HG02938 (cell line): ENCODE measurements at regions not wholly inside any gene's neighbourhood (a gene's known extent, or its start where the extent isn't known, plus 50 kb on each side); places are given as distances from the start of the nearest gene placed in this dataset.
"Not testable (repeated sequence)": the region's sequence is repeated elsewhere in the genome, so short reads cannot be mapped to it uniquely, and the experiment has no call there.

Source experiments
- ATAC-seq: cut with Tn5 transposase; IDR thresholded peaks from one replicate; pipeline ENCODE4 v1.9.1; 2021; ENCODE audit warnings: mild to moderate bottlenecking, moderate library complexity; ENCODE audit not compliant: unreplicated experiment

- no peak for ATAC-seq
Measured at GRCh38 chr1:56092684-56093570, 486.4 kb downstream of the PLPP3 start.

GRCh38 chr1:56089826-56090225 lies 489.5 kb downstream of the PLPP3 start:
- ATAC-seq, result not testable (repeated sequence)

GRCh38 chr1:56084246-56084645 lies 495.1 kb downstream of the PLPP3 start:
- no peak for ATAC-seq

GRCh38 chr1:56081736-56082135 lies 497.6 kb downstream of the PLPP3 start:
- no peak for ATAC-seq

- ATAC-seq, result no peak
Measured at GRCh38 chr1:56081173-56081572, 498.2 kb downstream of the PLPP3 start.

GRCh38 chr1:56080123-56080522 lies 499.2 kb downstream of the PLPP3 start:
- ATAC-seq, result no peak

GRCh38 chr1:56079391-56079790 lies 500.0 kb downstream of the PLPP3 start:
- ATAC-seq, result no peak

GRCh38 chr1:56077206-56077605 lies 502.2 kb downstream of the PLPP3 start:
- ATAC-seq, result no peak

GRCh38 chr1:56074007-56074651 lies 505.2 kb downstream of the PLPP3 start:
- ATAC-seq, result no peak

GRCh38 chr1:56073614-56074006 lies 505.8 kb downstream of the PLPP3 start:
- no peak for ATAC-seq

- ATAC-seq, result no peak
Measured at GRCh38 chr1:56073206-56073605, 506.2 kb downstream of the PLPP3 start.

- no peak for ATAC-seq
Measured at GRCh38 chr1:56072310-56072709, 507.1 kb downstream of the PLPP3 start.

- no peak for ATAC-seq
Measured at GRCh38 chr1:56071351-56071750, 508.0 kb downstream of the PLPP3 start.

GRCh38 chr1:56070601-56071000 lies 508.8 kb downstream of the PLPP3 start:
- no peak for ATAC-seq

- no peak for ATAC-seq
Measured at GRCh38 chr1:56069824-56070223, 509.5 kb downstream of the PLPP3 start.

GRCh38 chr1:56068908-56069307 lies 510.5 kb downstream of the PLPP3 start:
- ATAC-seq, result no peak

- no peak for ATAC-seq
Measured at GRCh38 chr1:56068210-56068609, 511.2 kb downstream of the PLPP3 start.

GRCh38 chr1:56065729-56066128 lies 513.6 kb downstream of the PLPP3 start:
- no peak for ATAC-seq

GRCh38 chr1:56064705-56065104 lies 514.7 kb downstream of the PLPP3 start:
- no peak for ATAC-seq

- no peak for ATAC-seq
Measured at GRCh38 chr1:56063461-56063860, 515.9 kb downstream of the PLPP3 start.

GRCh38 chr1:56062625-56063024 lies 516.7 kb downstream of the PLPP3 start:
- no peak for ATAC-seq

GRCh38 chr1:56061824-56062223 lies 517.5 kb downstream of the PLPP3 start:
- no peak for ATAC-seq
